Neural progenitor cell (in vitro differentiated cells): ENCODE measurements at regions not wholly inside any gene's neighbourhood (a gene's known extent, or its start where the extent isn't known, plus 50 kb on each side); places are given as distances from the start of the nearest gene placed in this dataset.

Source experiments
- CTCF ChIP-seq: fragments of 200-600 bp; sonication (generic); IDR thresholded peaks from 2 replicates; pipeline ENCODE4 v1.5.1; 2017; ENCODE audit warnings: antibody characterized with exemption, mild to moderate bottlenecking
- EZH2 ChIP-seq: fragments of 200-600 bp; sonication (generic); IDR thresholded peaks from 2 replicates; pipeline ENCODE4 v1.6.1; 2017; ENCODE audit warnings: antibody characterized with exemption, mild to moderate bottlenecking, moderate library complexity

DNA sequence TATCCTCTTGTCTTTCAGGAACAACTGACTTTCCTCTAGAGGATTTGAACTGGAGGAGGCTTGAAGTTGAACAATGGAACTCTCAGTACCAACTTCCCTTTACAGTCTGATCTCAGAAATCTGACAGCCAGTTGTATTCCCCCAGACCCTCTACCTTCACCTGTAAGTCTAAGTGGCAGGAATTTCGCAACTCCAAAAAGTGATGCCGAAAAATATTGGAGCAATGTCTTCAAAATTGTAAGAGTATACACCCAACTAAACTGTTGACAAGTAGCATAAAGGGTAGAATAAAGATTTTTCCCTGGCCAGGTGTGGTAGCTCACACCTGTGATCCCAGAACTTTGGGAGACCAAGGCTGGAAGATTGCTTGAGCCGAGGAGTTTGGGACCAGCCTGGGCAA lies 69.1 kb upstream of the CFAP20DC start:
- no peak for TF ChIP-seq CTCF
- no peak for TF ChIP-seq EZH2
